ENCODE measurements at regions not wholly inside any gene's neighbourhood (a gene's known extent, or its start where the extent isn't known, plus 50 kb on each side); places are given as distances from the start of the nearest gene placed in this dataset.

DNA sequence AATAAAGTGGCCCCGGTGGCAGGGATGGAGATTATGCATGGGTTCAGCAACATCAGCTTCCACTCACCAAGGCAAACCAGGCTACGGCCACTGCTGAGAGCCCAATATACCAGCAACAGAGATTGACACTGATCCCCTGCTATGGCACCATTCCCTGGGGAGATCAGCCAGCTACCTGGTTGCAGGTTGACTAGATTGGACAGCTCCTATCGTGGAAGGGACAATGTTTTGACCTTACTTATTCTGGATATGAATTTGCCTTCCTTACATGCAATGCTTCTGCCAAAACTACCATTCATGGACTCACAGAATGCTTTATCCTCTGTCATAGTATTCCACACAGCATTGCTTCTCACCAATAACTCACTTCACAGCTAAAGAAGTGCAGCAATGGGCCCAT is 174.8 kb upstream of the TNFAIP3 start:
- TF ChIP-seq, protein P1, sequence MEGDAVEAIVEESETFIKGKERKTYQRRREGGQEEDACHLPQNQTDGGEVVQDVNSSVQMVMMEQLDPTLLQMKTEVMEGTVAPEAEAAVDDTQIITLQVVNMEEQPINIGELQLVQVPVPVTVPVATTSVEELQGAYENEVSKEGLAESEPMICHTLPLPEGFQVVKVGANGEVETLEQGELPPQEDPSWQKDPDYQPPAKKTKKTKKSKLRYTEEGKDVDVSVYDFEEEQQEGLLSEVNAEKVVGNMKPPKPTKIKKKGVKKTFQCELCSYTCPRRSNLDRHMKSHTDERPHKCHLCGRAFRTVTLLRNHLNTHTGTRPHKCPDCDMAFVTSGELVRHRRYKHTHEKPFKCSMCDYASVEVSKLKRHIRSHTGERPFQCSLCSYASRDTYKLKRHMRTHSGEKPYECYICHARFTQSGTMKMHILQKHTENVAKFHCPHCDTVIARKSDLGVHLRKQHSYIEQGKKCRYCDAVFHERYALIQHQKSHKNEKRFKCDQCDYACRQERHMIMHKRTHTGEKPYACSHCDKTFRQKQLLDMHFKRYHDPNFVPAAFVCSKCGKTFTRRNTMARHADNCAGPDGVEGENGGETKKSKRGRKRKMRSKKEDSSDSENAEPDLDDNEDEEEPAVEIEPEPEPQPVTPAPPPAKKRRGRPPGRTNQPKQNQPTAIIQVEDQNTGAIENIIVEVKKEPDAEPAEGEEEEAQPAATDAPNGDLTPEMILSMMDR (IDR thresholded peaks at IDR 0.05), result no peak
- TF ChIP-seq POLR2A (IDR thresholded peaks at IDR 0.05) (no peak), POLR2AphosphoS5 (IDR thresholded peaks at IDR 0.05) (no peak)
